Neuronal stem cell (in vitro differentiated cells): ENCODE measurements at regions not wholly inside any gene's neighbourhood (a gene's known extent, or its start where the extent isn't known, plus 50 kb on each side); places are given as distances from the start of the nearest gene placed in this dataset.

Experiments
- DNase-seq: peaks from one replicate; pipeline ENCODE4 v3.0.0-alpha.2; 2013; ENCODE audit warnings: low spot score
- H2AFZ ChIP-seq: one replicate; pipeline ENCODE4 v1.6.1; 2013; ENCODE audit warnings: mild to moderate bottlenecking, low read length, inconsistent platforms
- H2AK5ac ChIP-seq: 2 replicates; pipeline ENCODE4 v1.6.1; 2013; ENCODE audit warnings: low read depth, mild to moderate bottlenecking, inconsistent platforms, low read length, moderate library complexity, mixed read lengths
- H2BK120ac ChIP-seq: 2 replicates; pipeline ENCODE4 v1.6.1; 2013; ENCODE audit warnings: low read depth, mild to moderate bottlenecking, inconsistent platforms, low read length, moderate library complexity, mixed read lengths
- H2BK12ac ChIP-seq: one replicate; pipeline ENCODE4 v1.6.1; 2013; ENCODE audit warnings: low read length, inconsistent platforms
- H2BK15ac ChIP-seq: 2 replicates; pipeline ENCODE4 v1.6.1; 2013; ENCODE audit warnings: mild to moderate bottlenecking, low read length, inconsistent platforms, mixed read lengths
- H2BK5ac ChIP-seq: one replicate; pipeline ENCODE4 v1.6.1; 2013; ENCODE audit warnings: inconsistent platforms, mild to moderate bottlenecking, low read length, moderate library complexity
- H3K14ac ChIP-seq: one replicate; pipeline ENCODE4 v1.6.1; 2013; ENCODE audit warnings: low read length, inconsistent platforms
- H3K18ac ChIP-seq: 2 replicates; pipeline ENCODE4 v1.6.1; 2013; ENCODE audit warnings: low read length, inconsistent platforms
- H3K23ac ChIP-seq: 2 replicates; pipeline ENCODE4 v1.6.1; 2013; ENCODE audit warnings: low read depth, mild to moderate bottlenecking, mixed read lengths, low read length, inconsistent platforms; ENCODE audit not compliant: poor library complexity
- H3K27ac ChIP-seq: replicated peaks from 3 replicates; pipeline ENCODE4 v1.5.1; 2013; ENCODE audit warnings: low read length, inconsistent platforms
- H3K27me3 ChIP-seq, 3 experiments: 2 replicates each; pipeline ENCODE4 v1.6.1; 2013; ENCODE audit warnings: low read length in 3 of 3, mild to moderate bottlenecking in 2 of 3, inconsistent platforms in 1 of 3, low read depth in 1 of 3, mixed read lengths in 1 of 3, moderate library complexity in 1 of 3; ENCODE audit not compliant: control insufficient read depth in 3 of 3, insufficient read depth in 3 of 3
- H3K36me3 ChIP-seq, 2 donors: replicated peaks in 1 of 2; 2 replicates each; pipeline ENCODE4 v1.6.1; 2013; ENCODE audit warnings: low read length in 2 of 2; ENCODE audit not compliant: control insufficient read depth in 2 of 2, insufficient read depth in 2 of 2
- H3K4ac ChIP-seq: 2 replicates; pipeline ENCODE4 v1.6.1; 2013; ENCODE audit warnings: inconsistent platforms, mild to moderate bottlenecking, low read length, moderate library complexity
- H3K4me1 ChIP-seq, 2 donors: 1 replicate in 1 of 2; 2 replicates in 1 of 2; pipeline ENCODE4 v1.6.1; 2013; ENCODE audit warnings: low read length in 2 of 2, low read depth in 1 of 2; ENCODE audit not compliant: control insufficient read depth in 2 of 2, insufficient read depth in 1 of 2
- H3K4me2 ChIP-seq: one replicate; pipeline ENCODE4 v1.6.1; 2013; ENCODE audit warnings: mild to moderate bottlenecking, low read length, inconsistent platforms; ENCODE audit not compliant: insufficient read depth, poor library complexity, severe bottlenecking
- H3K4me3 ChIP-seq, 2 donors: 2 replicates each; pipeline ENCODE4 v1.5.1; 2013; ENCODE audit warnings: low read length in 2 of 2, mild to moderate bottlenecking in 2 of 2, inconsistent platforms in 1 of 2, moderate library complexity in 1 of 2
- H3K79me1 ChIP-seq: one replicate; pipeline ENCODE4 v1.6.1; 2013; ENCODE audit warnings: low read depth, mild to moderate bottlenecking, inconsistent platforms, low read length, moderate library complexity
- H3K9ac ChIP-seq: one replicate; pipeline ENCODE4 v1.6.1; 2013; ENCODE audit warnings: mild to moderate bottlenecking, low read depth, low read length, inconsistent platforms; ENCODE audit not compliant: poor library complexity
- H3K9me3 ChIP-seq, 2 donors: replicated peaks in 1 of 2; 2 replicates each; pipeline versions ENCODE3 to v1.6.1; 2013; ENCODE audit warnings: low read length in 2 of 2, mild to moderate bottlenecking in 2 of 2, inconsistent platforms in 1 of 2, low read depth in 1 of 2, mixed read lengths in 1 of 2, moderate library complexity in 1 of 2; ENCODE audit not compliant: control insufficient read depth in 2 of 2, insufficient read depth in 1 of 2
- H4K8ac ChIP-seq: one replicate; pipeline ENCODE4 v1.6.1; 2013; ENCODE audit warnings: low read depth, mild to moderate bottlenecking, inconsistent platforms, low read length, moderate library complexity
- H4K91ac ChIP-seq: one replicate; pipeline ENCODE4 v1.6.1; 2013; ENCODE audit warnings: low read length, low read depth, mild to moderate bottlenecking, inconsistent platforms; ENCODE audit not compliant: poor library complexity
- WGBS, 2 donors: extraction: QIAGEN DNeasy Blood & Tissue Kit; methylation state at CpG; one replicate each; pipeline ENCODE4 v1.1.7; 2013; ENCODE audit warnings: missing lambda C conversion rate in 2 of 2, mixed read lengths in 1 of 2; ENCODE audit not compliant: insufficient read length in 2 of 2, insufficient replicate concordance in 1 of 2; ENCODE audit errors: extremely low coverage in 2 of 2; 5-methylcytosine and 5-hydroxymethylcytosine counted together

- DNase-seq = peak; percentile 5
- no peak overlapping the region for H3K4ac ChIP-seq
- no peak overlapping the region for H2BK120ac ChIP-seq
- H3K23ac ChIP-seq = no peak overlapping the region
- no peak overlapping the region for H2BK5ac ChIP-seq
- peak overlapping the region; percentile 51 for H2AFZ ChIP-seq
- no peak overlapping the region for H3K4me3 ChIP-seq
- no peak overlapping the region for H3K9ac ChIP-seq
- no peak overlapping the region for H4K8ac ChIP-seq
- H3K27me3 ChIP-seq = peaks cover 0 to 4% (median 0%) of the 10 kb centered on the region in 3 experiments
- H3K36me3 ChIP-seq = peaks cover 0 to 4% of the 10 kb centered on the region in 2 donors
- no peak overlapping the region for H2BK15ac ChIP-seq
- no peak overlapping the region for H2AK5ac ChIP-seq
- H3K4me2 ChIP-seq = no peak overlapping the region
- no peak overlapping the region for H4K91ac ChIP-seq
- WGBS, 2 donors = no CpG with 5 or more reads among the region's 3 CpGs
- H3K9me3 ChIP-seq = peaks cover 6 to 7% of the 10 kb centered on the region in 2 donors
- peaks cover 1 to 2% of the 10 kb centered on the region in 2 donors for H3K4me1 ChIP-seq
- no peaks in the 10 kb centered on the region for H3K79me1 ChIP-seq
- H3K27ac ChIP-seq = no peak overlapping the region
- no peak overlapping the region for H3K14ac ChIP-seq
- no peak overlapping the region for H2BK12ac ChIP-seq
- H3K18ac ChIP-seq = no peak overlapping the region
Observed at GRCh38 chr4:186810613-186811150, 87.0 kb upstream of the FAT1 start.

GRCh38 chr4:186812592-186812991 lies 88.9 kb upstream of the FAT1 start:
- no peak overlapping the region for H2AK5ac ChIP-seq
- no peak overlapping the region for H3K4me2 ChIP-seq
- peaks cover 1 to 2% of the 10 kb centered on the region in 2 donors for H3K4me1 ChIP-seq
- no peak overlapping the region for H2AFZ ChIP-seq
- H2BK120ac ChIP-seq = no peak overlapping the region
- DNase-seq = no peak
- peaks cover 6 to 7% of the 10 kb centered on the region in 2 donors for H3K9me3 ChIP-seq
- no peak overlapping the region for H3K9ac ChIP-seq
- no peak overlapping the region for H3K27ac ChIP-seq
- H2BK15ac ChIP-seq = no peak overlapping the region
- no peak overlapping the region for H3K18ac ChIP-seq
- H2BK5ac ChIP-seq = no peak overlapping the region
- H3K79me1 ChIP-seq = no peaks in the 10 kb centered on the region
- no peak overlapping the region for H2BK12ac ChIP-seq
- H4K8ac ChIP-seq = no peak overlapping the region
- H3K23ac ChIP-seq = no peak overlapping the region
- H4K91ac ChIP-seq = no peak overlapping the region
- peaks cover 0 to 4% (median 0%) of the 10 kb centered on the region in 3 experiments for H3K27me3 ChIP-seq
- no peak overlapping the region for H3K4me3 ChIP-seq
- no peak overlapping the region for H3K14ac ChIP-seq
- peaks cover 0 to 4% of the 10 kb centered on the region in 2 donors for H3K36me3 ChIP-seq
- H3K4ac ChIP-seq = no peak overlapping the region

GRCh38 chr4:186813377-186814068 lies 89.9 kb upstream of the FAT1 start:
- no peak overlapping the region for H3K4me3 ChIP-seq
- no peaks in the 10 kb centered on the region for H3K79me1 ChIP-seq
- H3K27ac ChIP-seq = no peak overlapping the region
- DNase-seq = no peak
- H3K14ac ChIP-seq = no peak overlapping the region
- no peak overlapping the region for H2BK5ac ChIP-seq
- H3K9me3 ChIP-seq = peaks cover 6 to 7% of the 10 kb centered on the region in 2 donors
- H2BK120ac ChIP-seq = no peak overlapping the region
- no peak overlapping the region for H2AK5ac ChIP-seq
- H3K9ac ChIP-seq = no peak overlapping the region
- peaks cover 0 to 4% (median 0%) of the 10 kb centered on the region in 3 experiments for H3K27me3 ChIP-seq
- no peak overlapping the region for H3K4ac ChIP-seq
- no peak overlapping the region for H3K18ac ChIP-seq
- no peak overlapping the region for H2BK15ac ChIP-seq
- peaks cover 1 to 2% of the 10 kb centered on the region in 2 donors for H3K4me1 ChIP-seq
- H3K4me2 ChIP-seq = no peak overlapping the region
- H2BK12ac ChIP-seq = no peak overlapping the region
- no peak overlapping the region for H2AFZ ChIP-seq
- H3K23ac ChIP-seq = no peak overlapping the region
- H4K91ac ChIP-seq = no peak overlapping the region
- H3K36me3 ChIP-seq = peaks cover 0 to 4% of the 10 kb centered on the region in 2 donors
- no CpG with 5 or more reads among the region's 3 CpGs for WGBS, 2 donors
- H4K8ac ChIP-seq = no peak overlapping the region

DNA sequence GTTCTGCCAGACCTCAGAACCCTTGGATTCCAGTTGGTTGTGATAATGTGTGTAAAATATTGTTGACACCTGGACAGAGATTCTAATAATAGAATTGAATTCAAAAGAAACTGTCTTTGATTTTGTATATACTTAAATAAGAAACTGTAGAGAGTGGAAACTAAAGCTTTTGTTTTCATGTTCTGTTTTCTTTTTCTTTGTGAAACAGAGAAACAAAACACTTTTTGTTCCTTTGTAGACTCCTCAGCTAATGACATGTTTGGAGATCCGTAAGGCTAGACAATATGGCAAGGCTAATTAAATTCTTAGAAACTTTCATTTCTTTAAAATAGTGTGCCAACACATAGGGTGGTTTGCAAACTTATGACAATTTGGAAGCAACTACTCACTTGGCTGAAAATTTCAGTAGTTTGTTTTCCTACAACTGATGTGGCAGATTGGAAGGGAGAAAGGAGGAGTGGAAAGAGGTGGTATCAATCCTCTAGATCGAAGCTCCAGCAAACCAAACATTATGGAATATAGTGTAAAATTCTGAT lies 90.9 kb upstream of the FAT1 start:
- peaks cover 1 to 2% of the 10 kb centered on the region in 2 donors for H3K4me1 ChIP-seq
- no peak overlapping the region for H3K14ac ChIP-seq
- no peak overlapping the region for H3K4me3 ChIP-seq
- no peak for DNase-seq
- H3K4me2 ChIP-seq = no peak overlapping the region
- peaks cover 0 to 4% of the 10 kb centered on the region in 2 donors for H3K36me3 ChIP-seq
- no peak overlapping the region for H2AFZ ChIP-seq
- H3K23ac ChIP-seq = no peak overlapping the region
- H3K18ac ChIP-seq = no peak overlapping the region
- no CpG with 5 or more reads among the region's 2 CpGs for WGBS, 2 donors
- no peak overlapping the region for H3K4ac ChIP-seq
- H4K8ac ChIP-seq = no peak overlapping the region
- H3K27me3 ChIP-seq = peaks cover 0 to 4% (median 0%) of the 10 kb centered on the region in 3 experiments
- no peaks in the 10 kb centered on the region for H3K79me1 ChIP-seq
- no peak overlapping the region for H2BK5ac ChIP-seq
- H2BK120ac ChIP-seq = no peak overlapping the region
- H2BK15ac ChIP-seq = no peak overlapping the region
- peaks cover 6 to 7% of the 10 kb centered on the region in 2 donors for H3K9me3 ChIP-seq
- no peak overlapping the region for H4K91ac ChIP-seq
- H3K27ac ChIP-seq = no peak overlapping the region
- no peak overlapping the region for H2BK12ac ChIP-seq
- no peak overlapping the region for H2AK5ac ChIP-seq
- H3K9ac ChIP-seq = no peak overlapping the region
